ENCODE measurements at regions not wholly inside any gene's neighbourhood (a gene's known extent, or its start where the extent isn't known, plus 50 kb on each side); places are given as distances from the start of the nearest gene placed in this dataset.

- H3K18ac ChIP-seq (ENCODE audit: insufficient read length, low read depth, low read length) = no peak overlapping the region
- no peak overlapping the region for H2BK5ac ChIP-seq (ENCODE audit: insufficient read length, low read length)
- no peaks in the 10 kb centered on the region for H3K27me3 ChIP-seq (ENCODE audit: insufficient read depth, low read length)
- H3K4me1 ChIP-seq (ENCODE audit: insufficient read depth, low read length) = no peaks in the 10 kb centered on the region
- H3K56ac ChIP-seq (ENCODE audit: insufficient read length, low read depth, low read length) = no peak overlapping the region
- Mint-ChIP-seq H3K36me3 (ENCODE audit: insufficient read depth in 1 of 3, low read depth in 3 of 3) (no peaks in the 10 kb centered on the region), H3K4me1 (no peaks in the 10 kb centered on the region), H3K9me3 (no peaks in the 10 kb centered on the region), H3K27ac (no peak overlapping the region), H3K27me3 (ENCODE audit: low read depth) (no peaks in the 10 kb centered on the region), H3K4me3 (no peak overlapping the region)
- H3K23ac ChIP-seq (ENCODE audit: insufficient read length, low read depth, low read length) = no peak overlapping the region
- no peaks in the 10 kb centered on the region for H4K20me1 ChIP-seq (ENCODE audit: control insufficient read depth, insufficient read depth, insufficient read length)
- no peak overlapping the region for H2AFZ ChIP-seq (ENCODE audit: low read length)
- H3K14ac ChIP-seq (ENCODE audit: insufficient read depth, low read length) = no peak overlapping the region
- no peak overlapping the region for H4K5ac ChIP-seq (ENCODE audit: insufficient read length, low read depth, low read length)
- H3K4ac ChIP-seq (ENCODE audit: low read depth, low read length) = no peak overlapping the region
- no peak overlapping the region for H4K8ac ChIP-seq (replicated peaks; ENCODE audit: insufficient read length, low read depth, low read length)
- no peak overlapping the region for H3T11ph ChIP-seq (ENCODE audit: low read length)
- no peaks in the 10 kb centered on the region for H3K79me1 ChIP-seq (ENCODE audit: insufficient read depth, low read depth, low read length, poor library complexity, severe bottlenecking)
- H4K91ac ChIP-seq (ENCODE audit: insufficient read length, low read depth, low read length) = no peak overlapping the region
- H3K4me2 ChIP-seq (ENCODE audit: insufficient read depth, insufficient read length, low read length) = no peak overlapping the region
- no peaks in the 10 kb centered on the region for H3K23me2 ChIP-seq (ENCODE audit: insufficient read length, low read depth, low read length, poor library complexity, severe bottlenecking)
- no peak overlapping the region for H3K9ac ChIP-seq (ENCODE audit: extremely low read depth, insufficient read length, low read length)
- H2BK15ac ChIP-seq (ENCODE audit: low read depth, low read length) = no peak overlapping the region
- no peak overlapping the region for H2BK12ac ChIP-seq (ENCODE audit: insufficient read length, low read depth, low read length)
- H3K9me3 ChIP-seq (ENCODE audit: control insufficient read depth, low read depth, low read length) = no peaks in the 10 kb centered on the region
- H2BK120ac ChIP-seq (ENCODE audit: low read depth, low read length, poor library complexity, severe bottlenecking) = no peak overlapping the region
- no peak overlapping the region for H3K27ac ChIP-seq (ENCODE audit: insufficient read length, low read depth, low read length)
- TF ChIP-seq CTCF (conservative IDR thresholded peaks at IDR 0.05) = no peak
- H2BK20ac ChIP-seq (ENCODE audit: low read depth, low read length, poor library complexity, severe bottlenecking) = no peak overlapping the region
- H3K79me2 ChIP-seq (ENCODE audit: insufficient read depth, low read length) = no peaks in the 10 kb centered on the region
- DNase-seq = no peak
- no peak overlapping the region for H2AK5ac ChIP-seq (ENCODE audit: insufficient read length, low read length)
These were observed 324.0 kb downstream of the KCNJ3 start for GRCh38 chr2:155022531-155022930.

Measured in H9 (cell line).